ENCODE measurements at regions not wholly inside any gene's neighbourhood (a gene's known extent, or its start where the extent isn't known, plus 50 kb on each side); places are given as distances from the start of the nearest gene placed in this dataset.
A peak's percentile ranks its signal among the peaks of the same experiment; 100 is the strongest.

DNA sequence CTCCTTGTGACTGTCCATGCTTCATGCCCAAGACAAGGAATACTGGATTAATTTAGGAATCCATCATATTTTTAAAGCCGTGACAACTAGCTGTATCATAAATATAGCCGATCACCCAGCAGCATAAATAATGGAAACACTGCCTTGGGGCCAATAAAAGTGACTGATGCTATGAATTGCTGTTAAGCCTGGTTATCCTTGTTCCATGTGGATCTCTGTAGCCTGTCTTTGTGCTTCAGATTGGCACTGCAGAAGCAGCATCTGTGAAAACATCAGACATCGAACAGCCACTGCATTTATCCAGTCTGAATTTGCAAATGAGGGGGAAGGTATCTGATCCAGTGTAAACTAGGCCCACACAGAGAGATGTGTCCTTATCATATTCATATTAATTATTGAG, 1181.8 kb downstream of the SORCS1 start:
- DNase-seq (ENCODE audit: low read depth): no peak

DNA sequence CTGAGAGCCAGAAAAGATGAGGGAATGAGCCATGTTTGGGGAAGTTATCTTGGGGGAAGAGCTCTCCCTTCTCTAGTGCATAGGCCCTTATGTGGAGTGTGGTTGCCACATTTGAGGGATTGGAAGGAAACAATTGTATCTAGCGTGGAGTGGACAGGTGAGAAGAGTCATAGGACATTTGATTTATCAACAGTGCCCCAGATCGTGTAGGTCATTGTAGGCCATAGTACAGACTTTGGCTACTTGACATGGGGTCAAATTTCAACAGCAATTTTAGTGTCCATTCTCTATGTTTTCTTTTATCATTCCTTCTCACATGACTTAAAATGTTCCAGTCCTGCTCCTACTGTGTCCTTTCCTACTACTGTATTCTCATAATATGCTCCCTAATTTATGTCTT, 1182.8 kb downstream of the SORCS1 start:
- DNase-seq (ENCODE audit: low read depth): no peak

DNA sequence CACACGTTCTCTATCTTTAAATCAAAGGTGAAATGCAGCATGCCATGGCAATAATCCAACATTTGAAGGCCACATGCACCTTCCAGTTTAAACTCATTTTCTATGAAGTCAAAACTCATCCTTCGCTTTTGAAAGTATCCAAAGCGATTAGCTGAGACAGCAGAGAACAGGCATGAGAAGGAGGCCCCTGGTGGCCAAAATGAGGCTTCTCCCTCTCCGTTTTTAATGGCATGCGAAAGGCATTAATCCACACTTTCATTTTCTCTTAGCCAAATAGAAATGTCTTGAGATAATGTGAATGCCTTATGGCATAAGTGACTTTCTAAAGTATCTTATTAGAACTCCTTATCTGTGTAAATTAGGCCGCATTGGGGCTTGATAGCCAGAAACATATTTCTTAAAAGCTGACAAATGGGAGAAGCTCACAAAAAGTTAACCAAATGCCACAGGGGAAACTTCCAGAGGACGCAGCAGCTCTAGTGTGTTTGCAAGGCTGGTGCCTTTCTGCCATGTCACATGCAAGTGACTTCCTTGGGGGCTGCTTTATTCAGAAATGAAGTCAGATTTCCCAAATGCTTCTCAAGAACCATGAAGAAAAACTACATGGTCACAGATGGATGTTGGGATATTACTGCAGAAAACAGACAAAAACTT, 1189.6 kb downstream of the SORCS1 start:
- no peak for DNase-seq (ENCODE audit: low read depth)

DNA sequence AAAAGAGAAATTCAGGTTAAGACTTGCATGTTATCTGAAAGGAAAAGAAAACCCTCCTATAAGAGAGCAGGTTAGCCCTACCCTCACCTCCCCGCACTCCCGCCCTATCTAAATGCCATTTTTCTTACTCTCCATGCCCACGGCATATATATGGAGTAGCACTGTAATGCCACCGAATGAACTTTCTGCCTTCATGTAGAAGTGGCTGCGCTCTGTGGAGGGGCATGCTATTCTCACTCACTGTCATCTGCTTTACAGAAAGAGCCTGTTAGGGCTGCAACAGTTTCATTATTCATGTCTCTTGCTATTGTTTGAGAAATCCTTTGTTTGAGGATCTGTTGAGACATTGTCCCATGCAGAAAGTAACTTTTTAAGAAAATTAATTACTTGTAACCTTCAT, 1190.6 kb downstream of the SORCS1 start:
- no peak for DNase-seq (ENCODE audit: low read depth)

DNA sequence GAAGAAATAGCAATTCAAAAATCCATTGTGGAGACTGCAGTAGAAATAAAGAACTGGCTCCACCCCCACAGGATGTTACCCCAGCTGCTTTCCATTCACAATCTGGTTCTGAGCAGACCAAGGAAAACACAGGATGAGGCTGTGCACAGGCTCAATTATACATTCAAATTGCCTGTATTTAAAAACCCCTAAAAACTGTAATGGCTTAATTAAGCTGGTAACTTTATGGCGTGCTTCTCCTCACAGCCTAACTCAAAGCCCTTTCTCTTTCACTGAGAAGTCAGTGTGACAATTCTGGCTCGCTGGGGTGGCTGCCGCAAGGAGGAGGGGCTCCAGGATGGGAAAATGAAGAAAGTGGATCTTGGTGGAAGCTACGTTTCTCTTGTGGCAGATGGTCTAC, 1191.1 kb downstream of the SORCS1 start:
- no peak for DNase-seq (ENCODE audit: low read depth)

DNA sequence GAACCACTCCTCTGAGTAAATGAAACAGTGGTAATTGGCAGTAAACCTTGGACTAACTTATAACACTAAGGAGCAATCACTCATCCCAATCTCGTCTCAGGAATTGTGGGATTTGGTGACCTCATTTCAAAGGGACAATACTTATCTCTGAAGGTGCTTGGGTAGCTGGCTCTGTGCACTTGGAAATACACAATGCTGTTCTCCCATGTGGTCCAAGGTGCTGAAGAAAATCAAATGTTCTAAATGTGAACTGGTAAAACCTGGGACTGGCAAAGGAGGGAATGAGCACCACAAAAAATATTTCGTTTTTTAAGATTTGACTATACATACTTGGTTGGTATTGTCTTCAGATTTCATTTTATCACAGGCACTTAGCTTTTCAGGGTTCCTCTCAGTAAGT, 1193.0 kb downstream of the SORCS1 start:
- no peak for DNase-seq (ENCODE audit: low read depth)

DNA sequence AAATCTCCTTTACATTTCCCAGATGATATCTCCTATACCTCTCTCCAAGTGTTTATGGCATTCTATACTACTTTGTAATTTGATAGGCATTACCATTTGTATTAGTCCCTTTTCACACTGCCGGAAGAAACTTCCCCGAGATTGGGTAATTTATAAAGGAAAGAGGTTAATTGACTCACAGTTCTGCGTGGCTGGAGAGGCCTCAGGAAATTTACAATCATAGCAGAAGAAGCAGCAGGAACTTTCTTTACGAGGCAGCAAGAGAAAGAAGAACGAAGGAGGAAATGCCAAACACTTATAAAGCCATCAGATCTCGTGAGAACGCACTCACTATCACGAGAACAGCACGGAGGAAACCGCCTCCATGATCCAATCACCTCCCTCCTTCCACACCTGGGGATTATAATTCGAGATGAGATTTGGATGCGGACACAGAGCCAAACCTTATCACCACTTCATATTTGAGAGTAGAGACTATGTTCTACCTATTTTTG, 1194.6 kb downstream of the SORCS1 start:
- no peak for DNase-seq (ENCODE audit: low read depth)

DNA sequence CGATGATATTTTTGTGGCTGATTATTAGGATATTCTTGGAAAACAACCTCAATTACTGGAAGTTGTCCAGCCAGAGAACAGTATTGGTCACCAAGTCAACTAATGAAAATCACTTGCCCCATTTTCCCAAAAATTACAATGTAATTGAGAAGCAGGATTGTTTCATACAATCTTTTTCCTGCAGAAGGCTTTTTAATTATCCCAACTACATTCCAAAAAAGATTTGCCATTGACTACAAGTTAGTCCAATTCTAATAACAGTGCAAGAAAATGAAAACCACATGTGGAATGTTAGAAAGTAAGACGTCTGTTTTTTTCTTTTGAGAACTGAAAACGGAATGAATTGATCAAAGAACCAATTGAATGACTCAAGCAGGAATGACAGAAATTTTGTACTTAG, 1195.8 kb downstream of the SORCS1 start:
- no peak for DNase-seq (ENCODE audit: low read depth)

DNA sequence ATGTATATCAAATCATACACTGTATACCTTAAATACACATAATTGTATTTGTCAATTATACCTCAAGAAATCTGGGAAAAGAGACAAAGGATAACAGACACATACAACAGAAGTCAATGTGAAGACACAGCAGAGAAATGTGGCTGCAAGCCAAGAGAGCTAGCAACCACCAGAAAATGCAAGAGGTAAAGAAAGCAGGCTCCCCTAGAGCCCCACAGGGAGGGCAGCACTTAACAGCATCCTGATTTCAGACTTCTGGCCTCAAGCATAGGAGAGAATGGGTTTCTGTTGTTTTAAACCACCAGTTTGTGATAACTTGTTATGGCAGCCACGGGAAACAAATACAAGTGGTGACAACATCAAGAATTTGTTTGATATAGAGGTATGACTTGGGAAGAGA, 1197.2 kb downstream of the SORCS1 start:
- no peak for DNase-seq (ENCODE audit: low read depth)

DNA sequence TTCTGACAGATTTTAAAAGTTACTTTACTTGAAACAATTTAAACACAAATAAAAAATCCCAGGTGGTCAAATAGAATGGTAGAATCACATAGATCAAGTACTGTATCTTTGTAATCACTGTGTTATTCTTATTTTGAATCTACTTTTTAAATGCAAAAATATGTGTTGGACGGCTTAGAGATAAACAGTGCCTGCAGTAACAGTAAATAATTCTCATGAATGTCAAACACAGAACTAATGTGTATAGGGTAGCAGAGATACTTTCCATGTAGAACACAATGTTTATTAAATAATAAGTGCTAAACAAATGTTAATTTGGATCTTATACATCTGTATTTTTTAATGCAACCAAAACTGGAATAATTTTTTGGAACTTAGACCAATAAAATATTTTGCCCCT, 1199.4 kb downstream of the SORCS1 start:
- no peak for DNase-seq (ENCODE audit: low read depth)

DNA sequence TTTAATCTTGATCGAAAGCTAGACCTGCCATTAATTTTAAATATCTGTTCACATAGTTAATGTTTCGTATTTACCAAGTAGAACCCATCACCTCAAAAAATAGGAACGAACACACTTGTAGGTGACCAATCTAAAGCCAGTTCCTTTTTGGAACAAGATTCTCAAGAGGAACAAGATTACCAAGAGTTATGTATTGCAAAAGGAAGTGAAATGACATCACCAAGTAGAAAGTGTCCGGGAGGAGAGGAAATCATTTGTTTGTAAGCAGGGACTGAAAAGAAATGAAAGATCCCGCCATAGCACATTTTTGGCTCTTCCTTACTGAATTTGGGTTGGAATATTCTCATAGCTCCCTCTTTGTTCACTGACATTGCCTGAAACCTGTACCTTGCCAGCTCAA, 1200.5 kb downstream of the SORCS1 start:
- DNase-seq (ENCODE audit: low read depth): no peak

DNA sequence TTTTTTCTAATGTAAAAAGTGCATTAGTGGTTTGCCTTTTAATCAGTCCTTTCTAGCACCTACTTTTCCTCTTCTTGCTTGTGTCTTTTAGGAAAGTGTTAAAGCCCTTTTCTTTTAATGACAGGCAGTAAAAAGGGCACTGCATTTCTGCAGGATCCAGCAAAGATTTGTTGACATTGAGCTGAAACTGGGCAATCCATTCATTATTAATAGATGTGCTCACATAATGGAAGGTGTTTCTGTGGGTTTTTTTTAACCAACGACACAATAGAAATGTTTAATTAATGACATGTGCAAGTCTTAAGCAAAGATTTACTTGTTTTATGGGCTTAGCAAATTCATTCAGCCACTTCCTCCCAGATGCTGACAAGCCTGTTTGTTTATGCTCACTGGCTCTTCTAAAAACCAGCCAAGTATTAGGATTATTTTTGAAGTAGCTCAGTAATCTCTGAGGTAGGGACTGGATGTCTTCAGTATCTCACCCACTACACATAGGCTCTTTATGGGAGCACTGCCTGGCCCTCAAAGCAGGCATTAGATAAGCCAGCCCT, 1201.1 kb downstream of the SORCS1 start:
- no peak for DNase-seq (ENCODE audit: low read depth)

DNA sequence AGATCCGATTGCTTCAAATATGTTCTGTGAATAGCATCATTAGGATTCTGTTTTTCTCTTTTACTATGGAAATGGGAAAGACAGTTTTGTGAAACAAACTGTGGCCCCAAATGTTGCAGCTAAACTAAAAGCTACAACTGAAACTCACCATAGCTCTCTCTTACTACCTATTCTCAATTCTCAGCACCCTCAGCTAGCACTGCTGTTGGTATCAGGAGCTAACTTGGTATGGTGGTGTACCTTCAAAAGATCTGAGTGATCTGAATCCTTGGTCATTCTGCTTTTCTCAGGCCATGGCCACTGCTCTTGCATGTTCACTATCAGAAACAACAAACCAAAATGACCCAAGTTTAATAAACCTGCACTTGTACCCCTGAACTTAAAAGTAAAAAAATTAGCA, 1208.0 kb downstream of the SORCS1 start:
- DNase-seq (ENCODE audit: low read depth): no peak

DNA sequence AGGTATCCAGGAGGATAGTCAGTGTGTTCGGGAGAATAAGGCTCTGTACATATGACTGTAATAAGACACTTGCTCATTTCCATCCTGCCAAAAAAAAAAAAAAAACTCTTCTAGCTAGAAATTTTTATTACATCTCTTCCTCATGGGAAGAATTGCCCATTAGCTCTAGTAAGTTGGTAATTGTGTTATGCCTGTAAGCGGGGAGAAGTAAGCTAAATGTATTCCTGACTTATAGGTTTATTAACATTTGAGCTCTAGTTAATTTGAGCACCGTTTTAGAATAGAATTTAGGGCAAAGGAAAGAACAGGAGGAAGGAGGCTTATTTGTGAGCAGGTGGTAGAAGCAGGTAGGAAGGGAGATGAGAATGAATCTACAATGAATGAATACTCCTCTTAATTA, 1210.6 kb downstream of the SORCS1 start:
- DNase-seq (ENCODE audit: low read depth): no peak

DNA sequence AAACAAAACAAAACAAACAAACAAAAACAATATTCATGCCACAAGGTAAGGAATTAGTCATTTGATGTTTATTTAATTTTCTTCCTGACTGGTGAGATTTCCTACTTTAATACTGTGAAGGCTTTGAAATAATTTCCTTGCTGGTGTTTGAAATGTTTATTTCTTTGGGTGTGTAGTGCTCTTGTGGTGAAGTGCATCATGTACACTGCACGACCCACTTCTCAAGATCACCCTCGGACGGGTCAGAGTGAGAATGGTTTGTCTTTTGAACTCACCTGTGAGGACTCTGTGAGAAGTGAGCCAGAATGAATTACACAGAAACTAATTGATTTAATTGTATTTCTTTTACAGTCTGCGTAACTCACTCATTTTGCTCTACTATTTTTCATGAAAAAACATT, 1211.5 kb downstream of the SORCS1 start:
- DNase-seq (ENCODE audit: low read depth): no peak

DNA sequence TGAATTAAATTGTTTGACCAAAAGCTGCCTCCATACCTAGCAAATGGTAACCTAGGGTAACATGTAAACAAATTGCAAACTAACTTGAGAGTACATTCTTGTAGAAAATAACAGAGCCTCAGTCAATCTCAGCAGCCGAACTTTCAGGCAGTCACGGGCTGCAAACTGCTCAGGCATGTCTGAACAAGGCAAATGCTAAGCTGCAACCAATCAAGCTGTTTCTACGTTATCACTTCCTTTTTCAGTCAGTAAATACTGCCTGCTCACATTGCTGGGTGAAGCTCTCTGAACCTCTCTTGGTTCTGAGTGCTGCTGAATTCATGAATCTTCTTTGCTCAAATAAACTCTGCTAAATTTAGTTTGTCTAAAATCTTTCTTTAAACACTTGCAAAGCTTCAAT, 1212.4 kb downstream of the SORCS1 start:
- no peak for DNase-seq (ENCODE audit: low read depth)

DNA sequence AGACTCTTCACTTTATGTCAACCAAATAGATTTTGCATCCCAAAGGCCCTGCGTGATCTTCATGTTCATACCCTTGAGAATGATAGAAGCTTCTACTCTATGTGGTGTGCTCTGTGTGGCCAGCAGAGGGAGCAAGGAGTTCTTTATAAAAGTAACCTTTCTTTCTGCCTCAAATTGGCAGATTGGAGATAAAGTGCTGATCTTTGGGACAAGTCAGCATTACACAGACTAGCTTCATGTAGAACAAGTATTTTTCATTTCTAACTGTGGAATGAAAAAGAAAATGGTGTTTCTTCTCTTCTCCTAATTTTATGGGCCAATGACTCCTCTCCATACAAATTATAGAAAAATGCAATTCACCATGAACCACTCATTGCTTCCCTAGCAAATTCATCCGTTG, 1214.1 kb downstream of the SORCS1 start:
- DNase-seq (ENCODE audit: low read depth): peak; percentile 12

DNA sequence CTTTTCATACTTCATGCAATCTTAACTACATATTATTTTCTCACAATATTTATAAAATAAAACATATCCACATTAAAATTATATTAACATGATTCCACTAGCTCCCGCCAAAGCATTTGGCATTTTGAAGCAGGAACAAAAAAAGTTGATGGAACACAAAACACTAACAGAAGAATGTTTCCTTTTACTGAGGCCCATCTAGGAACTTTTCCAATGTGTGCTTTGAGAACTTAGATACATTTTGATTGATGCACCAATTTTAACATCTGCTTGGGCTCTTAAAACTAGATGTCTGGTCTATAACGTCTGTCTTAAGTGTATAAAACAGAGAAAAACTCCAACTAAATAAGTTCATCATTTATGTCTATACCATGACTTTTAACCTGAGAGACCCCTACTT, 1214.8 kb downstream of the SORCS1 start:
- no peak for DNase-seq (ENCODE audit: low read depth)

DNA sequence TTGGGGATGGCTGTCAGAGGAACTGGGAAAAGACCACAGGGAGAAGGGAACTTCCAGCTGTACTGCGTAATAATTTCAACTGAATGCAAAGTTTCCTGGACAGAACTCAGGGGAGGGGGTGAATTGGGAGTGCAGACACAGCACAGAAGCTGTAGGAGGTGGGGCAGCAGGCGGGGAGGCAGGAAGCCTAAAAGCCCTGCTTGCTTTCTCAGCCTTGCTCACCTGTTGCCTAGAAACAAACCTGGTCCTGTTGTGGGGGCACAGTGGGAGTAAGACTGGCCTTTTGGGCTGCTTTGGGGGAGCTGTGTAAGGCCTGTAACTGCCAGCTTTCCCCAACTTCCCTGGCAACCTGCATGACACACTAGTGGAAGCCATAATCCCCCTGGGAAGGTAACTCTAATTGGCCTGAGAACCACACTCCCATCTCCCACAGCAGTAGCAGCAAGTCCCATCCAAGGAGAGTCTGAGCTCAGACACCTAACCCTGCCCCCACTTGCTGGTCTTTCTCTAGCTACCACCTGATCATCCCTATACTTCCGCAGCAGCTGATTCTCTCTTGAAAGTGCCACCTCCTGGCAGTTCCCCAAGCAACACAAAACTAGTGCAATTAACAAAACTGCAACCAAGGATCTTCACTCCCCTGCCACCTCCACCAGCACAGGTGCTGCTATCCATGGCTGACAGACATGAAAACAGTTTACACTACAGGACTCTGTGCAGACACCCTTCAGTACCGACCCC, 1239.3 kb downstream of the SORCS1 start:
- no peak for DNase-seq (ENCODE audit: low read depth)

DNA sequence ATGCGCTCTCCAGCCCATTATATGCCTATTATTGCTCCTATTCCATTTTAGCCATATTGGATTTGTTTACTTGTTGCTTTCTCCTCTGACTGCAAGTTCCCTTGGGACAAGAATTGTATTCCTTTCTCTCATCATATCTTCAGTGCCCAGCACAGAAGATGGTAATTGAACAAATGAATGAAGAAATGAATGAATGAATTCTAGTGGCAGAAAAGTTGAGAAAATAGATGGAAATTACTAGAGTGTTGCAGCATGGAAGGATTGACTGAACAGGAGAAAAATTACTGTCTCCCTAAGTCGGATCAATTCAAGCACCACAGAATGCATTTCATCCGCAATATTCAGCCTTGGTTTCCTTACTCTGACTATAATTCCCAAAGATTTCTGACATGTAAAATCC, 1243.2 kb downstream of the SORCS1 start:
- no peak for DNase-seq (ENCODE audit: low read depth)

DNA sequence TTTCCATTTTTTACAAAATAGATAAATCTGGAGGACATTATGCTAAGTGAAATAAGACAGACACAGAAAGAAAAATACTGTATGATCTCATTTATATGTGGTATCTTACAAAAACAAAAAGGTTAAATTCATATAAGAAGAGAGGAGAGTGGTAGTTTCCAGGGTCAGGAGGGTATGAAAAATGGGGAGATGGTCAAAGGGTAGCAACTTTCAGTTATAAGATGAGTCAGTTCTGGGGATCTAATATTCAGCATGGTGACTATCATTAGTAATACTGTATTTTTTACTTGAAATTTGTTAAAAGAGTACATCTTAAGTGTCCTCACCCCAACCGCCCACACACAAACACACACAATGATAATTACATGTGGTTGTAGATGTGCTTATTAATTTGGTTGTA, 1250.1 kb downstream of the SORCS1 start:
- no peak for DNase-seq (ENCODE audit: low read depth)

DNA sequence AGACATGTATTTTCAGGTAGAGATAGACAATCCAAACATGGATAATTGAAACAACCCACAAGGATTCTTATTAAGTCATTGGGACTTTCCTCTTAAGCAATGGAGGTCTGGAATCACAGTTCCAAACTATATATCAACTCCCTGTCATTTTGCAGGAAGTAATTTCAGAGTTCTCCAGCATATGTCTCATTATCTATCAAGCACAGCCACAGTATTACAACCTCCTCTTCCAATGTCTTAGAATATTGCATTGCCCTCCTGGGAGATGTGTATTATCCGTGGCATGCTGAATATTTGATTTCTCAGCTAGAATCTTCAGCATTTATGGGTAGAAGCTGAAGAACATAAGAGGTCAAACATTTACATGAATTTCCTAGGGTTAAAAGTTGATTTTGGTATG, 1255.8 kb downstream of the SORCS1 start:
- DNase-seq (ENCODE audit: low read depth): no peak

DNA sequence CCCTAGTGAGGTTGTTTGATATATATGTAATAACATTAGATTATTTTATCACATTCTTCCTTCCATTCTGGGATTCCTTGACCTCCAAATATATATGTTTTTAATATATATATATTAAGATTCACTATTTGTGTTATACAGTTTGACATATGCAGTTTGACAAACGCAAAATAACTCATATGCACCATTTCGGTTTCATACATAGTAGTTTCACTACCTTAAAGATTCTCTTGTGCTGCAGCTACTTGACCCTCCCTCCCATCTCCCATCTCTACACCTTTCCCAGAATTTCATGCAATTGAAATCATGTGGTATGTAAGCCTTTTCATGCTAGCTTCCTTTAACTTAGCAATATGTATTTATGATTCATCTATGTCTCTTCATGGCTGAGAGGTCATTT, 1244.4 kb downstream of the SORCS3 start:
- no peak for DNase-seq (ENCODE audit: low read depth)

DNA sequence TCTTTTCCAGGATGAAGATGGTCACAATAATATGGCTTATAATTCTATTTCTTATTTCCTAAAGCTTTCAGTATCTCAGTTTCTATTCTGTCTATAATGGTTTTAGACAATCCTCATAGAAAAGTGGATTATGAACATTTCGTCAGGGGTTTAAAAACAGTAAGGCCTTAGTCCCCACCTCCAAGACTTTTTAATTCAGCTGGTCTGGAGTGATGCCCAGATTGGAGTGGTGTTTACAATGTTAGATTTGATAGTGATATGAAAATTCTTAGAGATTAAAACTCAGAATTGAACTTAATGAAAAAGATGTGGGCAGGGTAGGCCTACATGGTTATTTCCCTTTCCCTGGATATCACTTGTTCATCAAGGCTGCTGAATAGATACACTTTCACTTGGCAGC, 1238.3 kb downstream of the SORCS3 start:
- DNase-seq (ENCODE audit: low read depth): no peak
